ENCODE measurements at regions not wholly inside any gene's neighbourhood (a gene's known extent, or its start where the extent isn't known, plus 50 kb on each side); places are given as distances from the start of the nearest gene placed in this dataset.

GRCh38 chr13:68293631-68294030 lies 1063.5 kb upstream of the PCDH9 start:
- TF ChIP-seq CTCF (IDR thresholded peaks at IDR 0.05), result no peak
- Histone ChIP-seq H3K9me3 (no peaks in the 10 kb centered on the region), H3K36me3 (no peaks in the 10 kb centered on the region), H3K27ac (no peak overlapping the region), H3K27me3 (replicated peaks; ENCODE audit: insufficient read depth) (no peaks in the 10 kb centered on the region), H3K4me1 (ENCODE audit: control insufficient read depth in 1 of 2, low read depth in 2 of 2) (no peaks in the 10 kb centered on the region), H3K4me3 (no peak overlapping the region)
- DNase-seq (ENCODE audit: low spot score) (no peak), ATAC-seq (ENCODE audit: insufficient number of reproducible peaks, low FRiP score, low read depth) (no peak)

GRCh38 chr13:68292601-68293000 lies 1062.5 kb upstream of the PCDH9 start:
- no peaks in the 10 kb centered on the region for H3K9me3 ChIP-seq

GRCh38 chr13:68291595-68291994 lies 1061.5 kb upstream of the PCDH9 start:
- Histone ChIP-seq H3K27me3 (replicated peaks; ENCODE audit: insufficient read depth) (no peaks in the 10 kb centered on the region), H3K4me3 (no peak overlapping the region), H3K27ac (no peak overlapping the region), H3K36me3 (no peaks in the 10 kb centered on the region), H3K4me1 (ENCODE audit: control insufficient read depth in 1 of 2, low read depth in 2 of 2) (no peaks in the 10 kb centered on the region), H3K9me3 (no peaks in the 10 kb centered on the region)
- ATAC-seq (ENCODE audit: insufficient number of reproducible peaks, low FRiP score, low read depth) (no peak), DNase-seq (ENCODE audit: low spot score) (no peak)
- no peak for TF ChIP-seq CTCF (IDR thresholded peaks at IDR 0.05)

More at GRCh38 chr13:68292601-68293000, 1062.5 kb upstream of the PCDH9 start:
- Histone ChIP-seq H3K4me3 (no peak overlapping the region), H3K27ac (no peak overlapping the region), H3K4me1 (ENCODE audit: control insufficient read depth in 1 of 2, low read depth in 2 of 2) (no peaks in the 10 kb centered on the region), H3K36me3 (no peaks in the 10 kb centered on the region), H3K27me3 (replicated peaks; ENCODE audit: insufficient read depth) (no peaks in the 10 kb centered on the region)
- TF ChIP-seq CTCF (IDR thresholded peaks at IDR 0.05), result no peak
- no peak for ATAC-seq (ENCODE audit: insufficient number of reproducible peaks, low FRiP score, low read depth)
- DNase-seq (ENCODE audit: low spot score), result no peak

- Histone ChIP-seq H3K27ac (no peak overlapping the region), H3K4me3 (no peak overlapping the region), H3K36me3 (no peaks in the 10 kb centered on the region), H3K4me1 (ENCODE audit: control insufficient read depth in 1 of 2, low read depth in 2 of 2) (no peaks in the 10 kb centered on the region), H3K9me3 (no peaks in the 10 kb centered on the region), H3K27me3 (replicated peaks; ENCODE audit: insufficient read depth) (no peaks in the 10 kb centered on the region)
- DNase-seq (ENCODE audit: low spot score) (no peak), ATAC-seq (ENCODE audit: insufficient number of reproducible peaks, low FRiP score, low read depth) (no peak)
- no peak for TF ChIP-seq CTCF (IDR thresholded peaks at IDR 0.05)
Observed at GRCh38 chr13:68275758-68276157, 1045.6 kb upstream of the PCDH9 start.

- no peak for ATAC-seq (ENCODE audit: insufficient number of reproducible peaks, low FRiP score, low read depth)
- no peak for DNase-seq (ENCODE audit: low spot score)
Observed at GRCh38 chr13:68272652-68273051, 1042.5 kb upstream of the PCDH9 start.

More at GRCh38 chr13:68272652-68273051, 1042.5 kb upstream of the PCDH9 start:
- H3K9me3 ChIP-seq, result no peaks in the 10 kb centered on the region
- no peaks in the 10 kb centered on the region for H3K4me1 ChIP-seq (ENCODE audit: control insufficient read depth in 1 of 2, low read depth in 2 of 2)
- TF ChIP-seq CTCF (IDR thresholded peaks at IDR 0.05), result no peak
- H3K4me3 ChIP-seq, result no peak overlapping the region
- no peaks in the 10 kb centered on the region for H3K27me3 ChIP-seq (replicated peaks; ENCODE audit: insufficient read depth)
- no peak overlapping the region for H3K27ac ChIP-seq
- H3K36me3 ChIP-seq, result no peaks in the 10 kb centered on the region
